ENCODE measurements at regions not wholly inside any gene's neighbourhood (a gene's known extent, or its start where the extent isn't known, plus 50 kb on each side); places are given as distances from the start of the nearest gene placed in this dataset.

GRCh38 chr3:88979760-88980159, 127.7 kb upstream of the EPHA3 start:
- CTCF ChIA-PET: no interaction called here
- no peak overlapping the region for H2AK5ac ChIP-seq (ENCODE audit: low read depth, low read length)
- H2BK15ac ChIP-seq (ENCODE audit: low read depth, low read length): no peak overlapping the region
- H3K9me1 ChIP-seq (ENCODE audit: insufficient read depth, low read length): no peaks in the 10 kb centered on the region
- H3K9me3 ChIP-seq (ENCODE audit: control insufficient read depth, insufficient read depth, low read length): no peaks in the 10 kb centered on the region
- H3K56ac ChIP-seq (ENCODE audit: extremely low read depth, insufficient read depth, low read length): no peak overlapping the region
- H3K9ac ChIP-seq (ENCODE audit: low read depth, low read length): no peak overlapping the region
- H3K18ac ChIP-seq (ENCODE audit: low read depth, low read length): no peak overlapping the region
- no TSS peak for BruUV-seq (replicated peaks)
- H4K91ac ChIP-seq (ENCODE audit: insufficient read depth, low read depth, low read length): no peak overlapping the region
- dilution Hi-C loops (cut with HindIII; ENCODE audit: low sequenced_read_pairs, unreplicated experiment) (no loop called here), in situ Hi-C loops (cut with MboI; ENCODE audit: low sequenced_read_pairs) (no loop called here), intact Hi-C loops (cut with micrococcal nuclease) (no loop called here)
- ATAC-seq (ENCODE audit: low read depth) (no peak), DNase-seq (no peak)
- H2BK120ac ChIP-seq (ENCODE audit: low read depth, low read length): no peak overlapping the region
- H3K27ac ChIP-seq (ENCODE audit: insufficient read depth, low read length): no peak overlapping the region
- H4K8ac ChIP-seq (ENCODE audit: low read depth in 2 of 2, low read length in 2 of 2): no peak overlapping the region
- no peaks in the 10 kb centered on the region for H3K36me3 ChIP-seq (ENCODE audit: control insufficient read depth, insufficient read depth, low read length)
- no peaks in the 10 kb centered on the region for H3K27me3 ChIP-seq (ENCODE audit: control insufficient read depth, insufficient read depth, low read length)
- H2AFZ ChIP-seq (replicated peaks; ENCODE audit: low read length, poor library complexity): no peak overlapping the region
- H2BK5ac ChIP-seq (ENCODE audit: low read depth, low read length, poor library complexity, severe bottlenecking): no peak overlapping the region
- H4K20me1 ChIP-seq (ENCODE audit: insufficient read depth, low read length): no peaks in the 10 kb centered on the region
- no peaks in the 10 kb centered on the region for H3K79me1 ChIP-seq (ENCODE audit: low read depth in 1 of 2, low read length in 2 of 2)
- no peak overlapping the region for H2AK9ac ChIP-seq (replicated peaks; ENCODE audit: low read depth, low read length, poor library complexity)
- H3K23ac ChIP-seq (ENCODE audit: low read depth, low read length): no peak overlapping the region
- H3K4me1 ChIP-seq (ENCODE audit: control insufficient read depth, insufficient read depth, low read length): no peaks in the 10 kb centered on the region
- H3K4me3 ChIP-seq (ENCODE audit: insufficient read depth, low read depth, low read length): no peak overlapping the region
- POLR2A ChIA-PET (ENCODE audit: unreplicated experiment): no interaction called here
- no peak overlapping the region for H2BK20ac ChIP-seq (ENCODE audit: low read depth, low read length)
- no peak overlapping the region for H3K14ac ChIP-seq (replicated peaks; ENCODE audit: low read depth, low read length)
- no CpG with 5 or more reads among the region's 3 CpGs for WGBS, 2 experiments (ENCODE audit: extremely low coverage in 2 of 2, insufficient read length in 1 of 2)
- H3K4ac ChIP-seq (ENCODE audit: low read depth, low read length): no peak overlapping the region
- H4K5ac ChIP-seq (ENCODE audit: low read depth, low read length): no peak overlapping the region
- H3K4me2 ChIP-seq (ENCODE audit: low read depth, low read length): no peak overlapping the region
- TF ChIP-seq MAFK (IDR thresholded peaks at IDR 0.05; ENCODE audit: low read depth, low read length) (no peak), CEBPB (IDR thresholded peaks at IDR 0.05; ENCODE audit: low read depth, low read length) (no peak), BHLHE40 (IDR thresholded peaks at IDR 0.05; ENCODE audit: low read depth, low read length) (no peak), CTCF (conservative IDR thresholded peaks at IDR 0.05; ENCODE audit: low read depth, low read length) (no peak), NFE2L2 (IDR thresholded peaks at IDR 0.05; ENCODE audit: low read depth, low read length) (no peak), SMC3 (IDR thresholded peaks at IDR 0.05; ENCODE audit: low read depth, low read length) (no peak), RFX5 (IDR thresholded peaks at IDR 0.05; ENCODE audit: low read depth, low read length) (no peak), USF2 (IDR thresholded peaks at IDR 0.05; ENCODE audit: low read depth, low read length) (no peak), CHD1 (IDR thresholded peaks at IDR 0.05; ENCODE audit: low read depth, low read length) (no peak), MXI1 (IDR thresholded peaks at IDR 0.05; ENCODE audit: borderline replicate concordance, low read depth, low read length) (no peak), MAZ (IDR thresholded peaks at IDR 0.05; ENCODE audit: borderline replicate concordance, low read depth, low read length) (no peak), POLR2A (IDR thresholded peaks at IDR 0.05; ENCODE audit: low read depth, low read length) (no peak), FOS (IDR thresholded peaks at IDR 0.05; ENCODE audit: low read depth, low read length) (no peak), RAD21 (IDR thresholded peaks at IDR 0.05; ENCODE audit: low read length) (no peak), RCOR1 (IDR thresholded peaks at IDR 0.05; ENCODE audit: insufficient replicate concordance, low read length) (no peak)
- TF ChIP-seq, protein P1, sequence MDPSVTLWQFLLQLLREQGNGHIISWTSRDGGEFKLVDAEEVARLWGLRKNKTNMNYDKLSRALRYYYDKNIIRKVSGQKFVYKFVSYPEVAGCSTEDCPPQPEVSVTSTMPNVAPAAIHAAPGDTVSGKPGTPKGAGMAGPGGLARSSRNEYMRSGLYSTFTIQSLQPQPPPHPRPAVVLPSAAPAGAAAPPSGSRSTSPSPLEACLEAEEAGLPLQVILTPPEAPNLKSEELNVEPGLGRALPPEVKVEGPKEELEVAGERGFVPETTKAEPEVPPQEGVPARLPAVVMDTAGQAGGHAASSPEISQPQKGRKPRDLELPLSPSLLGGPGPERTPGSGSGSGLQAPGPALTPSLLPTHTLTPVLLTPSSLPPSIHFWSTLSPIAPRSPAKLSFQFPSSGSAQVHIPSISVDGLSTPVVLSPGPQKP (IDR thresholded peaks at IDR 0.05; ENCODE audit: borderline replicate concordance, low read depth, low read length): no peak

All from IMR-90 (cell line).